ENCODE measurements at regions not wholly inside any gene's neighbourhood (a gene's known extent, or its start where the extent isn't known, plus 50 kb on each side); places are given as distances from the start of the nearest gene placed in this dataset.

DNA sequence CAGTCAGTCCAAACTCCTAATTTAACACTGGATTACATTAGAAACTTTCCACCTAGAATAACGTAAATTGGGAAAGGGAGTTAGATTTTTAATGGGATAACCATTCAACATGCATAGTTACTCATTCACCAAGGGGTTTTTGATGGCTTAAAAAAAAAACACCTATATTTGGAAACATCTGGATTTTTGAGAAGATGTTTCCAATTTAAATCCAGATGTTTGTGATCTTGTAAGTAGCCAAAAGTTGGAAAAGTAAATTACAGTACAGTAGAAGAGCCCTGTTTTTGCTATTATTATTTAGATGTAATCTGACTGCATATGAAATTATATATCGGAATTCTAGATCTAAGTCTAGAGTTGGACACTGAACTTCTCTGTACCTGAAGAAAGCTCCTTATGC lies 478.2 kb downstream of the CD83 start:
- no peaks in the 10 kb centered on the region for H3K27me3 ChIP-seq (ENCODE audit: insufficient read depth, low read length)
- no peak overlapping the region for H3K4me3 ChIP-seq (replicated peaks in 1 of 2; ENCODE audit: low read depth in 1 of 2, low read length in 2 of 2)
- peaks cover 0 to 3% of the 10 kb centered on the region in 2 experiments; a peak in 1 of 4 replicates for H3K4me1 ChIP-seq (ENCODE audit: control insufficient read depth in 1 of 2, insufficient read depth in 2 of 2, low read length in 2 of 2)
- H3K9me2 ChIP-seq (ENCODE audit: insufficient read depth): no peaks in the 10 kb centered on the region
- BruUV-seq (replicated peaks): no TSS peak
- RAD21 ChIA-PET (ENCODE audit: low non-redundant PET in 1 of 2, low total read pairs in 2 of 2, uncharacterized antibody in 2 of 2, unreplicated experiment in 2 of 2): no interaction called here
- intact Hi-C loops (cut with micrococcal nuclease): no loop called here
- DNase-seq (ENCODE audit: low read depth, low spot score) (no peak), ATAC-seq (no peak)
- H3K4me2 ChIP-seq (ENCODE audit: low read length): no peak overlapping the region
- no peak overlapping the region for H2AFZ ChIP-seq (ENCODE audit: low read depth, low read length, poor library complexity, severe bottlenecking)
- CTCF ChIA-PET: no interaction called here
- no peak overlapping the region for H3K27ac ChIP-seq (ENCODE audit: low read depth, low read length)
- POLR2A ChIA-PET: no interaction called here
- TF ChIP-seq EZH2phosphoT487 (IDR thresholded peaks at IDR 0.05; ENCODE audit: borderline replicate concordance) (no peak), SRF (IDR thresholded peaks at IDR 0.05; ENCODE audit: low read depth) (no peak), ATF3 (IDR thresholded peaks at IDR 0.05) (no peak), ELF1 (IDR thresholded peaks at IDR 0.05; ENCODE audit: borderline replicate concordance, low read depth) (no peak), ZFX (IDR thresholded peaks at IDR 0.05) (no peak), POLR2A (IDR thresholded peaks at IDR 0.05; ENCODE audit: borderline replicate concordance, extremely low read depth, insufficient read depth, insufficient read length) (no peak), POLR2AphosphoS5 (IDR thresholded peaks at IDR 0.05; ENCODE audit: low read depth, low read length) (no peak), SP1 (IDR thresholded peaks at IDR 0.05; ENCODE audit: low read depth) (no peak)
- TF ChIP-seq, protein P1, sequence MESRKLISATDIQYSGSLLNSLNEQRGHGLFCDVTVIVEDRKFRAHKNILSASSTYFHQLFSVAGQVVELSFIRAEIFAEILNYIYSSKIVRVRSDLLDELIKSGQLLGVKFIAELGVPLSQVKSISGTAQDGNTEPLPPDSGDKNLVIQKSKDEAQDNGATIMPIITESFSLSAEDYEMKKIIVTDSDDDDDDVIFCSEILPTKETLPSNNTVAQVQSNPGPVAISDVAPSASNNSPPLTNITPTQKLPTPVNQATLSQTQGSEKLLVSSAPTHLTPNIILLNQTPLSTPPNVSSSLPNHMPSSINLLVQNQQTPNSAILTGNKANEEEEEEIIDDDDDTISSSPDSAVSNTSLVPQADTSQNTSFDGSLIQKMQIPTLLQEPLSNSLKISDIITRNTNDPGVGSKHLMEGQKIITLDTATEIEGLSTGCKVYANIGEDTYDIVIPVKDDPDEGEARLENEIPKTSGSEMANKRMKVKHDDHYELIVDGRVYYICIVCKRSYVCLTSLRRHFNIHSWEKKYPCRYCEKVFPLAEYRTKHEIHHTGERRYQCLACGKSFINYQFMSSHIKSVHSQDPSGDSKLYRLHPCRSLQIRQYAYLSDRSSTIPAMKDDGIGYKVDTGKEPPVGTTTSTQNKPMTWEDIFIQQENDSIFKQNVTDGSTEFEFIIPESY (IDR thresholded peaks at IDR 0.05; ENCODE audit: extremely low read depth, insufficient replicate concordance, low read length): no peak
- H4K20me1 ChIP-seq (ENCODE audit: insufficient read depth): no peaks in the 10 kb centered on the region
- no peaks in the 10 kb centered on the region for H3K9me3 ChIP-seq (ENCODE audit: control insufficient read depth in 1 of 2, insufficient read depth in 1 of 2, low read depth in 1 of 2, low read length in 2 of 2)
- H3K79me2 ChIP-seq (ENCODE audit: insufficient read depth, low read length): no peaks in the 10 kb centered on the region
- H3K9ac ChIP-seq (ENCODE audit: low read length): no peak overlapping the region
- no peaks in the 10 kb centered on the region for H3K36me3 ChIP-seq (ENCODE audit: control insufficient read depth in 1 of 2, insufficient read depth in 2 of 2, low read length in 2 of 2)

DNA sequence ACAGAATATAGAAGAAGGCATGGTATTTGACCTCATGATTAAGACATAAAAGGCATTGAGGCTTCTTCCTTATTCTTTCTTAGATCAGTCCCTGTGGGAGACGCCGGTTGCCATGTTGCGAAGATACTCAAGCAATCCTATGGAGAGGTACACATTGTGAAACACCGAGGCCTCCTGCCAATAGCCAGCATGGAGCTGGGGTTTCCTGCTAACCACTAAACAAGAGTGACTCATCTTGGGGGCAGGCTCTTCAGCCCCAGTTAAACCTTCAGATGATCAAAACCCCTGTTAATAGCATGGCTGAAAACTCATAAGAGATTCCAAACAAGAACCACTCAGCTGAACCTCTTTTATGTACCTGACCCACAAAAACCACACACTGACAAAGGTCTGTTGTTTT lies 478.8 kb downstream of the CD83 start:
- ChIA-PET CTCF (no interaction called here), POLR2A (no interaction called here), RAD21 (ENCODE audit: low non-redundant PET in 1 of 2, low total read pairs in 2 of 2, uncharacterized antibody in 2 of 2, unreplicated experiment in 2 of 2) (no interaction called here)
- no TSS peak for BruUV-seq (replicated peaks)
- Histone ChIP-seq H3K36me3 (ENCODE audit: control insufficient read depth in 1 of 2, insufficient read depth in 2 of 2, low read length in 2 of 2) (no peaks in the 10 kb centered on the region), H3K4me2 (ENCODE audit: low read length) (no peak overlapping the region), H4K20me1 (ENCODE audit: insufficient read depth) (no peaks in the 10 kb centered on the region), H3K9me2 (ENCODE audit: insufficient read depth) (no peaks in the 10 kb centered on the region), H3K4me1 (ENCODE audit: control insufficient read depth in 1 of 2, insufficient read depth in 2 of 2, low read length in 2 of 2) (peaks cover 0 to 3% of the 10 kb centered on the region in 2 experiments; a peak in 1 of 4 replicates), H3K4me3 (replicated peaks in 1 of 2; ENCODE audit: low read depth in 1 of 2, low read length in 2 of 2) (no peak overlapping the region), H3K9ac (ENCODE audit: low read length) (no peak overlapping the region), H3K27me3 (ENCODE audit: insufficient read depth, low read length) (no peaks in the 10 kb centered on the region), H3K9me3 (ENCODE audit: control insufficient read depth in 1 of 2, insufficient read depth in 1 of 2, low read depth in 1 of 2, low read length in 2 of 2) (no peaks in the 10 kb centered on the region), H3K27ac (ENCODE audit: low read depth, low read length) (no peak overlapping the region), H2AFZ (ENCODE audit: low read depth, low read length, poor library complexity, severe bottlenecking) (no peak overlapping the region), H3K79me2 (ENCODE audit: insufficient read depth, low read length) (no peaks in the 10 kb centered on the region)
- DNase-seq (ENCODE audit: low read depth, low spot score) (peak; percentile 3), ATAC-seq (peak; percentile 63)
- intact Hi-C loops (cut with micrococcal nuclease): no loop called here
- TF ChIP-seq, protein P1 (IDR thresholded peaks at IDR 0.05; ENCODE audit: extremely low read depth, insufficient replicate concordance, low read length): no peak
- no peak for TF ChIP-seq ATF3 (IDR thresholded peaks at IDR 0.05)
- TF ChIP-seq EGR1 (IDR thresholded peaks at IDR 0.05; ENCODE audit: low read depth): no peak
- no peak for TF ChIP-seq POLR2AphosphoS5 (IDR thresholded peaks at IDR 0.05; ENCODE audit: low read depth, low read length)
- TF ChIP-seq ELF1 (IDR thresholded peaks at IDR 0.05; ENCODE audit: borderline replicate concordance, low read depth): no peak
- peak; percentile 21 for TF ChIP-seq TCF7L2 (IDR thresholded peaks at IDR 0.05; ENCODE audit: borderline replicate concordance, extremely low read depth, insufficient read depth, insufficient read length)
- 0 out of 2 replicates have a peak, but pooled peaks have one; percentile 12 for TF ChIP-seq FOSL1 (IDR thresholded peaks at IDR 0.05; ENCODE audit: low read depth)
- peak; percentile 63 for TF ChIP-seq CEBPB (IDR thresholded peaks at IDR 0.05; ENCODE audit: low read depth)
- no peak for TF ChIP-seq POLR2A (IDR thresholded peaks at IDR 0.05; ENCODE audit: borderline replicate concordance, extremely low read depth, insufficient read depth, insufficient read length)
- TF ChIP-seq, protein P2, sequence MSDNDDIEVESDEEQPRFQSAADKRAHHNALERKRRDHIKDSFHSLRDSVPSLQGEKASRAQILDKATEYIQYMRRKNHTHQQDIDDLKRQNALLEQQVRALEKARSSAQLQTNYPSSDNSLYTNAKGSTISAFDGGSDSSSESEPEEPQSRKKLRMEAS (IDR thresholded peaks at IDR 0.05): no peak
- TF ChIP-seq EZH2 (IDR thresholded peaks at IDR 0.05): no peak
- TF ChIP-seq SIN3A (IDR thresholded peaks at IDR 0.05; ENCODE audit: low read depth): no peak
- no peak for TF ChIP-seq ZNF274 (IDR thresholded peaks at IDR 0.05; ENCODE audit: low read depth, low read length)

All from HCT116 (cell line).